Fibroblast of skin of left biceps (primary cell): ENCODE measurements at regions not wholly inside any gene's neighbourhood (a gene's known extent, or its start where the extent isn't known, plus 50 kb on each side); places are given as distances from the start of the nearest gene placed in this dataset.

ENCODE experiments used
- DNase-seq, 2 experiments: peaks; one replicate each; pipeline ENCODE4 v3.0.0-alpha.2; 2013; ENCODE audit warnings: low read depth in 2 of 2

- no peak for DNase-seq
Measured at GRCh38 chr2:4486971-4487370, 783.6 kb downstream of the DCDC2C start.

- DNase-seq: no peak
Measured at GRCh38 chr2:4499316-4500030, 796.1 kb downstream of the DCDC2C start.

- DNase-seq: no peak
Measured at GRCh38 chr2:4501525-4501924, 798.1 kb downstream of the DCDC2C start.

- no peak for DNase-seq
Measured at GRCh38 chr2:4502230-4502843, 799.0 kb downstream of the DCDC2C start.

- DNase-seq: no peak
Measured at GRCh38 chr2:4507661-4508060, 804.3 kb downstream of the DCDC2C start.

GRCh38 chr2:4515871-4516761, 812.7 kb downstream of the DCDC2C start:
- no peak for DNase-seq

GRCh38 chr2:4518596-4518995, 815.2 kb downstream of the DCDC2C start:
- no peak for DNase-seq

- DNase-seq: no peak
Measured at GRCh38 chr2:4522498-4523421, 819.4 kb downstream of the DCDC2C start.

- DNase-seq: no peak
Measured at GRCh38 chr2:4527416-4527815, 824.0 kb downstream of the DCDC2C start.

- no peak for DNase-seq
Measured at GRCh38 chr2:4528246-4528645, 824.9 kb downstream of the DCDC2C start.

GRCh38 chr2:4528773-4529172, 825.4 kb downstream of the DCDC2C start:
- no peak for DNase-seq

- DNase-seq: no peak
Measured at GRCh38 chr2:4529738-4530137, 826.4 kb downstream of the DCDC2C start.

GRCh38 chr2:4530231-4530630, 826.9 kb downstream of the DCDC2C start:
- no peak for DNase-seq

GRCh38 chr2:4533806-4534205, 830.4 kb downstream of the DCDC2C start:
- DNase-seq: no peak

- DNase-seq: no peak
Measured at GRCh38 chr2:4539121-4539520, 835.7 kb downstream of the DCDC2C start.

GRCh38 chr2:4549666-4550210, 846.4 kb downstream of the DCDC2C start:
- no peak for DNase-seq

GRCh38 chr2:4551691-4552474, 848.5 kb downstream of the DCDC2C start:
- DNase-seq: no peak

- DNase-seq: no peak
Measured at GRCh38 chr2:4553241-4553640, 849.9 kb downstream of the DCDC2C start.

GRCh38 chr2:4556135-4556896, 852.9 kb downstream of the DCDC2C start:
- no peak for DNase-seq

GRCh38 chr2:4561196-4561595, 857.8 kb downstream of the DCDC2C start:
- DNase-seq: no peak
